ENCODE measurements at regions not wholly inside any gene's neighbourhood (a gene's known extent, or its start where the extent isn't known, plus 50 kb on each side); places are given as distances from the start of the nearest gene placed in this dataset.
A peak's percentile ranks its signal among the peaks of the same experiment; 100 is the strongest.

DNA sequence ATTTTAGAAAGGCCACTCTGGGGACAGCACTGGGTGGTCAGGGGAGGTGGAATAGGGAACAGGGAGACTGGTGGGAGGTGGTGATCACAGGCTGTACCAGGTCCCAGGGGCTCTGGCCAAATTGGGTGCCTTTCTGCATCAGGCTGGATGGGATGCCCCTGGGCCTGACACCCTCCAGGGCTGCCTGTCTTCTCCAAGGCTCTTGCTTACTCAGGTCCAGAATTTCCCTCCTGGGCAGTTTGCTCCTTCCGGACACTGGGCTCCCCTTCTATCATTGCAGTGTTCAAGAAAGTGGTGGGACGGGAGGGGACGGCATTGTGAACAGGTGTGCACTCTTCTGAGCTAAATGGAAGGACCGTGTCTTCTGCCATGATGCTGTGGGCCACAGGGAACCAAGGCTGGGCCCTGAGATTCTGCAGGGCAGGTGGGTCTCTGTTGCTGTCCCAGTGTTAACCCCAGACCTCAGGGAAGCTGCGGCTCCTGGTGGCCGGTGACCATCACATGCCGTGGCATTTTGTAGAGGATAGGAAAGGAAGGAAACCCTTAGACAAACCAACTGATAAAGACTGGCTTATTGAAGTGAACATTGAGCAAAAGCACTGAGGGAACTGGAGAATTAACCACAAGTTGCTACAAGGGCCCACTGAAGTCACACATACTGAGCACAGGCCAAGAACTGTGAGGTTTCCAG, 93.7 kb upstream of the HS6ST1 start:
- Mint-ChIP-seq H3K9me3 (ENCODE audit: low read depth) (no peaks in the 10 kb centered on the region), H3K4me1 (ENCODE audit: low read depth) (peaks cover 23% of the 10 kb centered on the region), H3K27ac (peak overlapping the region; percentile 58), H3K36me3 (ENCODE audit: insufficient read depth) (no peaks in the 10 kb centered on the region), H3K4me3 (ENCODE audit: low read depth) (no peak overlapping the region), H3K27me3 (peaks cover 32% of the 10 kb centered on the region)
- peak; percentile 8 for DNase-seq (ENCODE audit: low spot score, unreplicated experiment)
- TF ChIP-seq, protein P1, sequence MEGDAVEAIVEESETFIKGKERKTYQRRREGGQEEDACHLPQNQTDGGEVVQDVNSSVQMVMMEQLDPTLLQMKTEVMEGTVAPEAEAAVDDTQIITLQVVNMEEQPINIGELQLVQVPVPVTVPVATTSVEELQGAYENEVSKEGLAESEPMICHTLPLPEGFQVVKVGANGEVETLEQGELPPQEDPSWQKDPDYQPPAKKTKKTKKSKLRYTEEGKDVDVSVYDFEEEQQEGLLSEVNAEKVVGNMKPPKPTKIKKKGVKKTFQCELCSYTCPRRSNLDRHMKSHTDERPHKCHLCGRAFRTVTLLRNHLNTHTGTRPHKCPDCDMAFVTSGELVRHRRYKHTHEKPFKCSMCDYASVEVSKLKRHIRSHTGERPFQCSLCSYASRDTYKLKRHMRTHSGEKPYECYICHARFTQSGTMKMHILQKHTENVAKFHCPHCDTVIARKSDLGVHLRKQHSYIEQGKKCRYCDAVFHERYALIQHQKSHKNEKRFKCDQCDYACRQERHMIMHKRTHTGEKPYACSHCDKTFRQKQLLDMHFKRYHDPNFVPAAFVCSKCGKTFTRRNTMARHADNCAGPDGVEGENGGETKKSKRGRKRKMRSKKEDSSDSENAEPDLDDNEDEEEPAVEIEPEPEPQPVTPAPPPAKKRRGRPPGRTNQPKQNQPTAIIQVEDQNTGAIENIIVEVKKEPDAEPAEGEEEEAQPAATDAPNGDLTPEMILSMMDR (IDR thresholded peaks at IDR 0.05; ENCODE audit: unreplicated experiment), result no peak

DNA sequence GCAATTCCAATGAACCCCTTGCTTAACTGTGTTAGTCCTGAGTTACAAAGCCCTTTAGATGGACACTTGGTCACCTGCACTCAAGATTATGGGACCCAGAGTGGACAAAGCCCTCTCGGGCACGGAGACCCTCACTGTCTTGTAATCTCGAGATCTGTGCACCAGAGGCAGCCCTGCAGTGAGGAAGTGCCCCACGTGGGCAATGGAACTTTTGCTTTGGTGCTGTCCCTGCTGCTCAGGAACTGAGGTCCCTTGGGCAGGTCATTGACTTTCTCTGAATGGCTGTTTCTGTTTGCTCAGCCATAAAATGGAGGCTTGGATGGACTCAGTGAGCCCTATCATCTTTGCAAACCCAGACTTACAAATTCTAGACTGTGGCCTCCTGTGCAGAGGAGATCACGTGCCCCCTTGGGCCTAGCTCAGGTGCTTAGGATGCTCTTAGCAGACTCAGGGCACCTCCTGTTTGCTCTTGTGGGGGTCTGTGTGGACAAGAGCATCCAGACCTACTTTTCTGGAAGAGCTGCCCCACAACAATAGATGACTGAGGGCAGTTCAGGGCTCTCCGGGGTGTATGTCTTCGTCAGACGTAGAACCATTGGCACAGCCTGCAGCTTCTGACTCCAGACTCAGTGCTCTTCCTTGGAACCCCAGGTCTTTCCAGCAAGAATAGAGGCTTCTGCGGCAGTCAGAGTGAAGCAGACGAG, 94.5 kb upstream of the HS6ST1 start:
- peaks cover 28% of the 10 kb centered on the region for H3K27me3 Mint-ChIP-seq
- no peak overlapping the region for H3K27ac Mint-ChIP-seq
- H3K4me3 Mint-ChIP-seq (ENCODE audit: low read depth), result no peak overlapping the region
- no peaks in the 10 kb centered on the region for H3K36me3 Mint-ChIP-seq (ENCODE audit: insufficient read depth)
- H3K9me3 Mint-ChIP-seq (ENCODE audit: low read depth), result no peaks in the 10 kb centered on the region
- TF ChIP-seq, protein P1 (IDR thresholded peaks at IDR 0.05; ENCODE audit: unreplicated experiment), result no peak
- DNase-seq (ENCODE audit: low spot score, unreplicated experiment), result peak; percentile 6
- peaks cover 23% of the 10 kb centered on the region for H3K4me1 Mint-ChIP-seq (ENCODE audit: low read depth)

DNA sequence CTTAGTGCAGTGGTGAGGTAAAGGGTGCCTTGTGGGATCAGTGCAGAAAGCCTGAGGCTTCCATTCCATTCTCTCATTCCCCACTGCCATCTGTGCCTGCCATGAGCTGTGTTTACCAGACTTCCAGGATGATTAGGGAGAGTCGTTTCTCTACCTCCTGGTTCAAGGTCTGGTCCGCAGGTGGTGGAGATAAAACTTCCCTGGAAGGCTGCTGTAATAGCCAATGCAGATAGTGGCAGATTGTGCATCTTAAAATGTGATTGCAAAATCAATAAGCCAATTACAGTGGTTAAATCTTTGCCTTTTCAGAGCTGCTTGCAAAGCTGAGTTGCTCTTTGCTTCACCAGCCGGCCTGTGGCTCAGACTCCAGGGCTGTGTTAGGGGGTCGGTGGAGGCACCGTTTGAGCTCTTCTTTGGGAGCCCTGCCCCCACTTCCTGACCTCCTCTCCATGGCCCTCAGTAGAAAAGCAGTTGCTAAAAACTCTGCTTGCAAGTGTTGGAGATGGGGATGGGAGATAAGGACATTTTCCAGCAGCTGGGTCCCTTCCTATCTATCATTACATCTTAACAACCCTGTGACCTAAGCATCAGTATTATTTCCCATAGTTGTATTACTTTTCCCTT, 95.2 kb upstream of the HS6ST1 start:
- Mint-ChIP-seq H3K27ac (no peak overlapping the region), H3K4me1 (ENCODE audit: low read depth) (peaks cover 23% of the 10 kb centered on the region), H3K4me3 (ENCODE audit: low read depth) (no peak overlapping the region), H3K27me3 (peaks cover 22% of the 10 kb centered on the region), H3K9me3 (ENCODE audit: low read depth) (no peaks in the 10 kb centered on the region), H3K36me3 (ENCODE audit: insufficient read depth) (no peaks in the 10 kb centered on the region)
- TF ChIP-seq, protein P1 (IDR thresholded peaks at IDR 0.05; ENCODE audit: unreplicated experiment), result no peak
- peak; percentile 8 for DNase-seq (ENCODE audit: low spot score, unreplicated experiment)

DNA sequence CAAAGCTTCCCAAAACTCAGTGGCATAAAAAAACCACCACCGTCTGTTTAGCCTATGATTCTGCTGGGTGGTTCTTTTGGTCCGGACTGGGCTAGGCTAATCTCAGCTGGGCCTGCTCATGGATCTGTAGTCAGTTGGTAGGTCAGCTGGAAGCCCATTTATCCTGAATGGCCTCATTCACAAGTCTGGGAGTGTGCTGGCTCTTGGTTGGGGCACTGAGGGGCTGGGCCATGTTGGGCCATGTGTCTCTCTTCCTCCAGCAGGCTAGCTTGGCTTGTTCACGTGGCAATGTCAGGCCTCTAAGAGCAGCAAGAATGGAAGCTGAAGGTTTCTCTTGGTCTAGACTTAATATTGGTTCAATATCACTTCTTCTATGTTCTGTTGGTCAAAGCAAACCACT, 95.7 kb upstream of the HS6ST1 start:
- Mint-ChIP-seq H3K27ac (peak overlapping the region; percentile 31), H3K9me3 (ENCODE audit: low read depth) (peaks cover under 1% of the 10 kb centered on the region), H3K4me1 (ENCODE audit: low read depth) (peaks cover 23% of the 10 kb centered on the region), H3K36me3 (ENCODE audit: insufficient read depth) (no peaks in the 10 kb centered on the region), H3K4me3 (ENCODE audit: low read depth) (no peak overlapping the region), H3K27me3 (peaks cover 18% of the 10 kb centered on the region)
- DNase-seq (ENCODE audit: low spot score, unreplicated experiment), result peak; percentile 1
- TF ChIP-seq, protein P1 (IDR thresholded peaks at IDR 0.05; ENCODE audit: unreplicated experiment), result no peak

DNA sequence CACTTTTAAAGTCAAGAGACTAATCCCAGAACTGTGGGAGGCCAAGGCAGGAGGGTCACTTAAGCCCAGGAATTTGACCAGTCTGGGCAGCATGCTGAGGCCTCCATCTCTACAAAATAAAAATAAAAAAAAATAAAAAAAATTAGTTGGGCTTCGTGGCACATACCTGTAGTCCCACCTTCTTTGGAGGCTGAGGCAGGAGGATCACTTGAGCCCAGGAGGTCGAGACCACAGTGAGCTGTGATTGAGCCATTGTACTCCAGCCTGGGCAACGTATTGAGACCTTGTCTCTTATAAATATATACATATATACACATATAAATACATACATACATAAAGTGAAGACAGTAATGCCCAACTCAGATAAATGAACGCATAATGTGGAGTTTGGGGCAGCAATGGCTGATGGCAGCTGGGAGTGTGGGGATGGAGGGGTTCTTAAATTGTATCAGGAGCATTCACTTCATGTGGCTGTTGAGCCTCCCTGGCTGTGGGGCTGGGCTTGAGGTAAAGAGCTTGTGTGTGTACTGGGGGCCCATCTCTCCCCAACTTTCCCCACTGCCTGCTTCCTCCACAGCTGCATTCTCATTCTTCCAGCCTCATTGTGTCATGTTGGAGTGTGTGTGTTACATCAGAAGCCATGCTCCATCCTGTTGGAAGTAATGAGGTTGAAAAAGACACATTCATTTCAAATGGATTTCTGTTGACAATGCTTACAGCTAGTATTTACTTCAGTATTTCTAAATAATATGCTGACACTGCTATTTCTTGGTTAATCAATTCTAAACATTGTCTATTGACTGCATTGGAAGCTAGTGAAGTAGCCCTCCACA, 96.5 kb upstream of the HS6ST1 start:
- peaks cover 13% of the 10 kb centered on the region for H3K27me3 Mint-ChIP-seq
- H3K36me3 Mint-ChIP-seq (ENCODE audit: insufficient read depth), result peaks cover 5% of the 10 kb centered on the region
- no peak overlapping the region for H3K27ac Mint-ChIP-seq
- peaks cover 23% of the 10 kb centered on the region for H3K4me1 Mint-ChIP-seq (ENCODE audit: low read depth)
- peaks cover 6% of the 10 kb centered on the region for H3K9me3 Mint-ChIP-seq (ENCODE audit: low read depth)
- no peak overlapping the region for H3K4me3 Mint-ChIP-seq (ENCODE audit: low read depth)
- TF ChIP-seq, protein P1 (IDR thresholded peaks at IDR 0.05; ENCODE audit: unreplicated experiment), result no peak
- peak; percentile 3 for DNase-seq (ENCODE audit: low spot score, unreplicated experiment)
